Fibroblast of lung (primary cell): ENCODE measurements at regions not wholly inside any gene's neighbourhood (a gene's known extent, or its start where the extent isn't known, plus 50 kb on each side); places are given as distances from the start of the nearest gene placed in this dataset.

Source experiments
- DNase-seq, 2 donors: peaks; one replicate each; pipeline versions ENCODE4 v3.0.0 to v3.0.0-alpha.2; 2010; ENCODE audit warnings: low read depth in 2 of 2
- H2AFZ ChIP-seq: 2 replicates; pipeline ENCODE4 v1.5.1; 2012; ENCODE audit warnings: low read length, control low read depth, inconsistent platforms
- H3K27ac ChIP-seq: 2 replicates; pipeline ENCODE4 v1.5.1; 2011; ENCODE audit warnings: low read length, control low read depth; ENCODE audit not compliant: insufficient read depth
- H3K27me3 ChIP-seq: 2 replicates; pipeline ENCODE4 v1.5.1; 2011; ENCODE audit warnings: mild to moderate bottlenecking, low read length; ENCODE audit not compliant: control insufficient read depth, insufficient read depth
- H3K36me3 ChIP-seq: 2 replicates; pipeline ENCODE4 v1.5.1; 2011; ENCODE audit warnings: low read length; ENCODE audit not compliant: control insufficient read depth, insufficient read depth
- H3K4me1 ChIP-seq: 2 replicates; pipeline ENCODE4 v1.5.1; 2011; ENCODE audit warnings: low read length; ENCODE audit not compliant: control insufficient read depth, insufficient read depth; ENCODE audit errors: extremely low read depth
- H3K4me2 ChIP-seq: 2 replicates; pipeline ENCODE4 v1.5.1; 2011; ENCODE audit warnings: low read length, control low read depth; ENCODE audit not compliant: insufficient read depth; ENCODE audit errors: extremely low read depth
- H3K4me3 ChIP-seq, 4 experiments: fragments of 200-600 bp in 1 of 4; sonication (generic) in 1 of 4; replicated peaks in 1 of 4; 2 replicates each; pipeline ENCODE4 v1.5.1; 2011 to 2016; ENCODE audit warnings: low read length in 4 of 4, low read depth in 3 of 4, mild to moderate bottlenecking in 3 of 4, control low read depth in 2 of 4, inconsistent platforms in 1 of 4, mixed read lengths in 1 of 4; ENCODE audit not compliant: insufficient read depth in 1 of 4; ENCODE audit errors: control extremely low read depth in 1 of 4
- H3K79me2 ChIP-seq: 2 replicates; pipeline ENCODE4 v1.5.1; 2012; ENCODE audit warnings: mild to moderate bottlenecking, low read length, inconsistent platforms; ENCODE audit not compliant: control insufficient read depth, insufficient read depth
- H3K9ac ChIP-seq: 2 replicates; pipeline ENCODE4 v1.5.1; 2011; ENCODE audit warnings: mild to moderate bottlenecking, low read length, control low read depth; ENCODE audit not compliant: insufficient read depth
- H3K9me3 ChIP-seq: 2 replicates; pipeline ENCODE4 v1.5.1; 2012; ENCODE audit warnings: low read depth, low read length; ENCODE audit not compliant: control insufficient read depth, insufficient read depth
- H4K20me1 ChIP-seq: 2 replicates; pipeline ENCODE4 v1.5.1; 2011; ENCODE audit warnings: low read length; ENCODE audit not compliant: control insufficient read depth, insufficient read depth; ENCODE audit errors: extremely low read depth
- EZH2 ChIP-seq: IDR thresholded peaks from 2 replicates; pipeline ENCODE4 v1.5.1; 2012; ENCODE audit warnings: low read length, control low read depth, mild to moderate bottlenecking; ENCODE audit errors: missing control alignments
- TF ChIP-seq, protein P1 (sequence below), 2 donors: IDR thresholded peaks in 1 of 2; conservative IDR thresholded peaks in 1 of 2; 1 replicate in 1 of 2; 2 replicates in 1 of 2; pipeline ENCODE4 v1.5.1; 2011 to 2012; ENCODE audit warnings: low read length in 2 of 2, control low read depth in 1 of 2, inconsistent platforms in 1 of 2, low read depth in 1 of 2, mild to moderate bottlenecking in 1 of 2

DNA sequence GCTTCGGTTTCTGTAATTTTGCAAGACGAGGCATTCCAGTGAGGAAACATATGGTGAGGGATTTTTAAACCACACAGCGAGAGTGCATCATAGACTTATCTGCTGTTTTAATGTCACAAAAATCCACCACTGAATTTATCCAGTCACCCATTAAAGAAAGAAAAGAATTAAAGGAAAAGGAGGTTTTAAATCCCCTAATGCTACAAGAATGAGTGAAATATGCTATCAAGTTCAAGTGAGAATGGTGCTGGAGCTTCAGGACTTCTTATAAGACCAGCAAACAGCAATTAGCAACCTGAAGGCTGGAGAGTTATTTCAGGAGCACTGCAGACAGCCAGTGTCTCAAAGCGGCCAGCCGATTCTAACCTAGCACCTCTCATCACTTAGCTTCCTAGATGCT lies 439.1 kb upstream of the MGMT start:
- Histone ChIP-seq H4K20me1 (no peaks in the 10 kb centered on the region), H3K9ac (no peak overlapping the region), H3K79me2 (no peaks in the 10 kb centered on the region), H2AFZ (no peak overlapping the region), H3K4me1 (no peaks in the 10 kb centered on the region), H3K27me3 (no peaks in the 10 kb centered on the region), H3K27ac (no peak overlapping the region), H3K4me3 (no peak overlapping the region), H3K4me2 (no peak overlapping the region), H3K9me3 (no peaks in the 10 kb centered on the region), H3K36me3 (no peaks in the 10 kb centered on the region)
- no peak for DNase-seq
- TF ChIP-seq, protein P1, sequence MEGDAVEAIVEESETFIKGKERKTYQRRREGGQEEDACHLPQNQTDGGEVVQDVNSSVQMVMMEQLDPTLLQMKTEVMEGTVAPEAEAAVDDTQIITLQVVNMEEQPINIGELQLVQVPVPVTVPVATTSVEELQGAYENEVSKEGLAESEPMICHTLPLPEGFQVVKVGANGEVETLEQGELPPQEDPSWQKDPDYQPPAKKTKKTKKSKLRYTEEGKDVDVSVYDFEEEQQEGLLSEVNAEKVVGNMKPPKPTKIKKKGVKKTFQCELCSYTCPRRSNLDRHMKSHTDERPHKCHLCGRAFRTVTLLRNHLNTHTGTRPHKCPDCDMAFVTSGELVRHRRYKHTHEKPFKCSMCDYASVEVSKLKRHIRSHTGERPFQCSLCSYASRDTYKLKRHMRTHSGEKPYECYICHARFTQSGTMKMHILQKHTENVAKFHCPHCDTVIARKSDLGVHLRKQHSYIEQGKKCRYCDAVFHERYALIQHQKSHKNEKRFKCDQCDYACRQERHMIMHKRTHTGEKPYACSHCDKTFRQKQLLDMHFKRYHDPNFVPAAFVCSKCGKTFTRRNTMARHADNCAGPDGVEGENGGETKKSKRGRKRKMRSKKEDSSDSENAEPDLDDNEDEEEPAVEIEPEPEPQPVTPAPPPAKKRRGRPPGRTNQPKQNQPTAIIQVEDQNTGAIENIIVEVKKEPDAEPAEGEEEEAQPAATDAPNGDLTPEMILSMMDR (conservative IDR thresholded peaks at IDR 0.05 in 1 of 2, IDR thresholded peaks at IDR 0.05 in 1 of 2; ENCODE audit: low read depth in 1 of 2, low read length in 2 of 2) = no peak
- no peak for TF ChIP-seq EZH2

DNA sequence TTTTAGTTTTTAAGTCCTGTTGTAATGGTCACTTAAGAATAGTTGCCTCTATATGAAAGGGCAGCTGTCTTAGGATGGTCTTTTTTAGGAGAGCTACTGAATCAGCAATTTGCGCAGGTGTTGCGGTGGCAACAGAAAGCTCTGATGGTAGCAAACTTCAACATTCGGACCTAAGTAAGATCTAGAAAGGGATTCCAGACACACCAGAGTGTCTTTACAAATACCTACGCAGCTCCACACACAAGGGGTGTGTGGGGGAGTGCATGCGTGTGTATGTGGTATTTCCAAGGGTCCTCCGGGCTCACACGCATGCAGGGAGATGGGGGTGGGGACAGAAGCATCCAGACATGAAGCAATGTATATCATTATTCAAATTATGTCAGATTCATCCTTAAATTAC lies 438.6 kb upstream of the MGMT start:
- TF ChIP-seq, protein P1 (conservative IDR thresholded peaks at IDR 0.05 in 1 of 2, IDR thresholded peaks at IDR 0.05 in 1 of 2; ENCODE audit: low read depth in 1 of 2, low read length in 2 of 2) = no peak
- TF ChIP-seq EZH2 = no peak
- Histone ChIP-seq H3K27ac (no peak overlapping the region), H3K4me2 (no peak overlapping the region), H4K20me1 (no peaks in the 10 kb centered on the region), H3K9me3 (no peaks in the 10 kb centered on the region), H3K27me3 (no peaks in the 10 kb centered on the region), H3K36me3 (no peaks in the 10 kb centered on the region), H3K4me1 (no peaks in the 10 kb centered on the region), H3K9ac (no peak overlapping the region), H3K4me3 (no peak overlapping the region), H3K79me2 (no peaks in the 10 kb centered on the region), H2AFZ (no peak overlapping the region)
- DNase-seq = no peak

DNA sequence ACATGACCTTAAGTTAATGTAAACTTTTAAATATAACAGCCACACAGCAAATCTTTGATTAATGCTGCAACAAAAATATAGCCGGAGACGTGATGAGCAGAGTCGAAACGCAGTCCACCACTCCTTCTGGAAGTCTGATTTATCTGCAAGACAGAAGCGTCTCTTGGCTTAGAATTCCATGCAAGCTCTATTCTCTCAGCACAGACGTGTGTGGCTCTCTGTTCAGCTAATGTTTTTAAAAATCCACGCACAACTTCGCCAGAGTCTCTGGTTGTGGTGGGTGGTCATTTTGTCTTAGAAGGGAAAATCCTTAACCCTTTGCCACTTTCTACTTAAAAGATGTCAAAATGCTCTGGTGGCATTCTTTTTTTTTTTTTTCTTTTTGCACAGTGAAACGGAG lies 438.0 kb upstream of the MGMT start:
- H3K79me2 ChIP-seq = no peaks in the 10 kb centered on the region
- H3K4me2 ChIP-seq = no peak overlapping the region
- TF ChIP-seq, protein P1 (conservative IDR thresholded peaks at IDR 0.05 in 1 of 2, IDR thresholded peaks at IDR 0.05 in 1 of 2; ENCODE audit: low read depth in 1 of 2, low read length in 2 of 2) = no peak
- no peak for TF ChIP-seq EZH2
- H3K27ac ChIP-seq = no peak overlapping the region
- DNase-seq = no peak
- H3K9ac ChIP-seq = no peak overlapping the region
- no peaks in the 10 kb centered on the region for H3K9me3 ChIP-seq
- H3K4me1 ChIP-seq = no peaks in the 10 kb centered on the region
- H3K27me3 ChIP-seq = no peaks in the 10 kb centered on the region
- H3K36me3 ChIP-seq = no peaks in the 10 kb centered on the region
- H4K20me1 ChIP-seq = no peaks in the 10 kb centered on the region
- no peak overlapping the region for H3K4me3 ChIP-seq
- no peak overlapping the region for H2AFZ ChIP-seq
